ENCODE measurements at regions not wholly inside any gene's neighbourhood (a gene's known extent, or its start where the extent isn't known, plus 50 kb on each side); places are given as distances from the start of the nearest gene placed in this dataset.

DNA sequence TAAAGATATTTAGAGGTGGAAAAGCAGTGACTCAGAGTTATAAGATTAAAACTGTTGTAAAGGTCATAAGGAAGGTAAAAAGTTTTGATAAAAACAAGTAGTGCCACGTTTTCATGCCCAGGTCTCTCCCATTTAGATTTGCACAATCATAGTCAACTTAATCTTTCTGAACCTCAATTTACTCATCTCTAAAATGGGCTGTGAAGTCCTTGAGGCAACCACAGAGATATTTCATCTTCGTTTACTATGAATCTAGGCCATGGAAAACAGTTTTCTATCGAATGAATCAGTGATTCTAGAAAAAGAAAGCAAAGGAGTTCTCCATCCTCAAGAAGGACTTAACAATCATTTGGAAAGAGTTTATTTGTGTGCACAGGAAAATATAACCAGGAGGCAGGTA is 190.2 kb downstream of the EDN1 start:
- TF ChIP-seq, protein P1, sequence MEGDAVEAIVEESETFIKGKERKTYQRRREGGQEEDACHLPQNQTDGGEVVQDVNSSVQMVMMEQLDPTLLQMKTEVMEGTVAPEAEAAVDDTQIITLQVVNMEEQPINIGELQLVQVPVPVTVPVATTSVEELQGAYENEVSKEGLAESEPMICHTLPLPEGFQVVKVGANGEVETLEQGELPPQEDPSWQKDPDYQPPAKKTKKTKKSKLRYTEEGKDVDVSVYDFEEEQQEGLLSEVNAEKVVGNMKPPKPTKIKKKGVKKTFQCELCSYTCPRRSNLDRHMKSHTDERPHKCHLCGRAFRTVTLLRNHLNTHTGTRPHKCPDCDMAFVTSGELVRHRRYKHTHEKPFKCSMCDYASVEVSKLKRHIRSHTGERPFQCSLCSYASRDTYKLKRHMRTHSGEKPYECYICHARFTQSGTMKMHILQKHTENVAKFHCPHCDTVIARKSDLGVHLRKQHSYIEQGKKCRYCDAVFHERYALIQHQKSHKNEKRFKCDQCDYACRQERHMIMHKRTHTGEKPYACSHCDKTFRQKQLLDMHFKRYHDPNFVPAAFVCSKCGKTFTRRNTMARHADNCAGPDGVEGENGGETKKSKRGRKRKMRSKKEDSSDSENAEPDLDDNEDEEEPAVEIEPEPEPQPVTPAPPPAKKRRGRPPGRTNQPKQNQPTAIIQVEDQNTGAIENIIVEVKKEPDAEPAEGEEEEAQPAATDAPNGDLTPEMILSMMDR (IDR thresholded peaks at IDR 0.05; ENCODE audit: low read depth, low read length): no peak
- TF ChIP-seq EZH2phosphoT487 (IDR thresholded peaks at IDR 0.05; ENCODE audit: low read depth): no peak
